ENCODE measurements at regions not wholly inside any gene's neighbourhood (a gene's known extent, or its start where the extent isn't known, plus 50 kb on each side); places are given as distances from the start of the nearest gene placed in this dataset.

GRCh38 chr6:165742047-165742446 is 79.0 kb upstream of the PDE10A start:
- TF ChIP-seq CTCF (IDR thresholded peaks at IDR 0.05; ENCODE audit: low read depth, low read length) = no peak
- H3K4me3 ChIP-seq (ENCODE audit: low read depth, low read length) = no peak overlapping the region

- no peak for TF ChIP-seq CTCF (IDR thresholded peaks at IDR 0.05; ENCODE audit: low read depth, low read length)
- no peak overlapping the region for H3K4me3 ChIP-seq (ENCODE audit: low read depth, low read length)
Measured at GRCh38 chr6:165737396-165737795, 74.4 kb upstream of the PDE10A start.

- TF ChIP-seq CTCF (IDR thresholded peaks at IDR 0.05; ENCODE audit: low read depth, low read length) = no peak
- H3K4me3 ChIP-seq (ENCODE audit: low read depth, low read length) = no peak overlapping the region
Measured at GRCh38 chr6:165735065-165735464, 72.0 kb upstream of the PDE10A start.

- no peak overlapping the region for H3K4me3 ChIP-seq (ENCODE audit: low read depth, low read length)
- TF ChIP-seq CTCF (IDR thresholded peaks at IDR 0.05; ENCODE audit: low read depth, low read length) = no peak
Measured at GRCh38 chr6:165733489-165733791, 70.4 kb upstream of the PDE10A start.

GRCh38 chr6:165732696-165733488 is 69.9 kb upstream of the PDE10A start:
- no peak for TF ChIP-seq CTCF (IDR thresholded peaks at IDR 0.05; ENCODE audit: low read depth, low read length)
- H3K4me3 ChIP-seq (ENCODE audit: low read depth, low read length) = no peak overlapping the region

GRCh38 chr6:165729307-165729936 is 66.4 kb upstream of the PDE10A start:
- no peak overlapping the region for H3K4me3 ChIP-seq (ENCODE audit: low read depth, low read length)
- TF ChIP-seq CTCF (IDR thresholded peaks at IDR 0.05; ENCODE audit: low read depth, low read length) = peak; percentile 16; the same call in 1 of the 2 replicates

- TF ChIP-seq CTCF (IDR thresholded peaks at IDR 0.05; ENCODE audit: low read depth, low read length) = no peak
- no peak overlapping the region for H3K4me3 ChIP-seq (ENCODE audit: low read depth, low read length)
Measured at GRCh38 chr6:165728216-165728615, 65.2 kb upstream of the PDE10A start.

All from WI38 (cell line).